ENCODE measurements at regions not wholly inside any gene's neighbourhood (a gene's known extent, or its start where the extent isn't known, plus 50 kb on each side); places are given as distances from the start of the nearest gene placed in this dataset.
"Not testable (repeated sequence)": the region's sequence is repeated elsewhere in the genome, so short reads cannot be mapped to it uniquely, and the experiment has no call there.

DNA sequence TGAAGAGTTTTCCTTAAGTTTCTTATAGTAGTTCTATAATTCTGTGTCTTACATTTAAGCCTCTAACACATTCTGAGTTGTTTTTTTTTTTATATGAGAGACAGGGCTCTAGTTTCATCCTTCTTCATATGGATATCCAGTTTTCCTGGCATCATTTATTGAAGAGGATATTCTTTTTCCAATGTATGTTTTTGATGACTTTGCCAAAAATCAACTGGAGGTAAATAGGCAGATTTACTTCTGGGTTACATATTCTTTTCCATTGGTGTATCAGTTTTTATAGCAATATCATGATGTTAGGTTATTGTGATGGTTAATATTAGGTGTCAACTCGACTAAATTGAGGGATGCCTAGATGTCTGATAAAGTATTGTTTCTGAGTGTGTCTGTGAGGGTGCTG lies 650.7 kb upstream of the GRID2 start:
- H3K27me3 ChIP-seq (ENCODE audit: low read depth): no peaks in the 10 kb centered on the region
- TF ChIP-seq, protein P1, sequence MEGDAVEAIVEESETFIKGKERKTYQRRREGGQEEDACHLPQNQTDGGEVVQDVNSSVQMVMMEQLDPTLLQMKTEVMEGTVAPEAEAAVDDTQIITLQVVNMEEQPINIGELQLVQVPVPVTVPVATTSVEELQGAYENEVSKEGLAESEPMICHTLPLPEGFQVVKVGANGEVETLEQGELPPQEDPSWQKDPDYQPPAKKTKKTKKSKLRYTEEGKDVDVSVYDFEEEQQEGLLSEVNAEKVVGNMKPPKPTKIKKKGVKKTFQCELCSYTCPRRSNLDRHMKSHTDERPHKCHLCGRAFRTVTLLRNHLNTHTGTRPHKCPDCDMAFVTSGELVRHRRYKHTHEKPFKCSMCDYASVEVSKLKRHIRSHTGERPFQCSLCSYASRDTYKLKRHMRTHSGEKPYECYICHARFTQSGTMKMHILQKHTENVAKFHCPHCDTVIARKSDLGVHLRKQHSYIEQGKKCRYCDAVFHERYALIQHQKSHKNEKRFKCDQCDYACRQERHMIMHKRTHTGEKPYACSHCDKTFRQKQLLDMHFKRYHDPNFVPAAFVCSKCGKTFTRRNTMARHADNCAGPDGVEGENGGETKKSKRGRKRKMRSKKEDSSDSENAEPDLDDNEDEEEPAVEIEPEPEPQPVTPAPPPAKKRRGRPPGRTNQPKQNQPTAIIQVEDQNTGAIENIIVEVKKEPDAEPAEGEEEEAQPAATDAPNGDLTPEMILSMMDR (IDR thresholded peaks at IDR 0.05; ENCODE audit: borderline replicate concordance): no peak
- H3K27ac ChIP-seq (replicated peaks): no peak overlapping the region
- no peaks in the 10 kb centered on the region for H3K4me1 ChIP-seq
- H3K36me3 ChIP-seq: no peaks in the 10 kb centered on the region
- H3K9me3 ChIP-seq (replicated peaks): peaks cover 13% of the 10 kb centered on the region
- intact Hi-C loops (cut with micrococcal nuclease): no loop called here
- DNase-seq: no peak
- H3K4me3 ChIP-seq: no peak overlapping the region

GRCh38 chr4:91681091-91681490 lies 622.7 kb upstream of the GRID2 start:
- Histone ChIP-seq H3K27me3 (ENCODE audit: low read depth) (no peaks in the 10 kb centered on the region), H3K4me1 (no peaks in the 10 kb centered on the region), H3K27ac (replicated peaks) (no peak overlapping the region), H3K9me3 (replicated peaks) (no peaks in the 10 kb centered on the region), H3K4me3 (no peak overlapping the region), H3K36me3 (no peaks in the 10 kb centered on the region)
- intact Hi-C loops (cut with micrococcal nuclease): no loop called here
- DNase-seq: no peak
- TF ChIP-seq, protein P1 (IDR thresholded peaks at IDR 0.05; ENCODE audit: borderline replicate concordance): no peak

GRCh38 chr4:91681544-91681943 lies 622.2 kb upstream of the GRID2 start:
- no peaks in the 10 kb centered on the region for H3K27me3 ChIP-seq (ENCODE audit: low read depth)
- no peaks in the 10 kb centered on the region for H3K9me3 ChIP-seq (replicated peaks)
- H3K4me3 ChIP-seq: no peak overlapping the region
- no peaks in the 10 kb centered on the region for H3K4me1 ChIP-seq
- TF ChIP-seq, protein P1 (IDR thresholded peaks at IDR 0.05; ENCODE audit: borderline replicate concordance): no peak
- H3K36me3 ChIP-seq: no peaks in the 10 kb centered on the region
- no peak overlapping the region for H3K27ac ChIP-seq (replicated peaks)
- intact Hi-C loops (cut with micrococcal nuclease): no loop called here
- DNase-seq: no peak

GRCh38 chr4:91684955-91685354 lies 618.8 kb upstream of the GRID2 start:
- DNase-seq: no peak
- Histone ChIP-seq H3K36me3 (no peaks in the 10 kb centered on the region), H3K4me1 (no peaks in the 10 kb centered on the region), H3K9me3 (replicated peaks) (peaks cover 8% of the 10 kb centered on the region), H3K27me3 (ENCODE audit: low read depth) (no peaks in the 10 kb centered on the region), H3K27ac (replicated peaks) (no peak overlapping the region), H3K4me3 (no peak overlapping the region)
- intact Hi-C loops (cut with micrococcal nuclease): no loop called here
- TF ChIP-seq, protein P1 (IDR thresholded peaks at IDR 0.05; ENCODE audit: borderline replicate concordance): no peak

GRCh38 chr4:91688413-91688812 lies 615.4 kb upstream of the GRID2 start:
- intact Hi-C loops (cut with micrococcal nuclease): no loop called here
- Histone ChIP-seq H3K36me3 (no peaks in the 10 kb centered on the region), H3K4me1 (no peaks in the 10 kb centered on the region), H3K27me3 (ENCODE audit: low read depth) (no peaks in the 10 kb centered on the region), H3K9me3 (replicated peaks) (peaks cover 10% of the 10 kb centered on the region), H3K27ac (replicated peaks) (no peak overlapping the region), H3K4me3 (no peak overlapping the region)
- no peak for DNase-seq
- TF ChIP-seq, protein P1 (IDR thresholded peaks at IDR 0.05; ENCODE audit: borderline replicate concordance): no peak

DNA sequence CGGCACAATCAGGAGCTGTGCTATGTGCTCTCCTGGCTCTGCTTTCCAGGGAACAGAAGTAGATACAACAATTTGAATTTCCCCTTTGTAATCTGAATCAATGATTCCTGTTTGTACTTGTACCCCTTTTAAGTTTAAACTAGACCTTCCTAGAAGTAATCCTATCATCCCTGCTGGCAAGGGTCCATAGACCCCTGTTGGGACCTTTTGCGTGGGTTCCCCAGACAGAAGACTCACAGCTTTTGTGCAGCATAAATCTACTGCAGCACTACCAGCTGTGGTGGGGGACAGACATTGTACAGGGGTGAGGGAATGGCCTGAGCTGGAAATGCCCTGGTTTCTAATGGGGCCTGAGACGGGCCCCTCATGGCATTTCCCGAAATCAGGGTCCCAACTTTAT lies 604.1 kb upstream of the GRID2 start:
- H3K27me3 ChIP-seq (ENCODE audit: low read depth); H3K27ac ChIP-seq (replicated peaks); H3K36me3 ChIP-seq; H3K4me3 ChIP-seq; intact Hi-C loops (cut with micrococcal nuclease); H3K4me1 ChIP-seq; DNase-seq: not testable (repeated sequence)
- H3K9me3 ChIP-seq (replicated peaks): peaks cover 18% of the 10 kb centered on the region

Data from left ventricle myocardium inferior (tissue), 1 donor.